ENCODE measurements at regions not wholly inside any gene's neighbourhood (a gene's known extent, or its start where the extent isn't known, plus 50 kb on each side); places are given as distances from the start of the nearest gene placed in this dataset.

DNA sequence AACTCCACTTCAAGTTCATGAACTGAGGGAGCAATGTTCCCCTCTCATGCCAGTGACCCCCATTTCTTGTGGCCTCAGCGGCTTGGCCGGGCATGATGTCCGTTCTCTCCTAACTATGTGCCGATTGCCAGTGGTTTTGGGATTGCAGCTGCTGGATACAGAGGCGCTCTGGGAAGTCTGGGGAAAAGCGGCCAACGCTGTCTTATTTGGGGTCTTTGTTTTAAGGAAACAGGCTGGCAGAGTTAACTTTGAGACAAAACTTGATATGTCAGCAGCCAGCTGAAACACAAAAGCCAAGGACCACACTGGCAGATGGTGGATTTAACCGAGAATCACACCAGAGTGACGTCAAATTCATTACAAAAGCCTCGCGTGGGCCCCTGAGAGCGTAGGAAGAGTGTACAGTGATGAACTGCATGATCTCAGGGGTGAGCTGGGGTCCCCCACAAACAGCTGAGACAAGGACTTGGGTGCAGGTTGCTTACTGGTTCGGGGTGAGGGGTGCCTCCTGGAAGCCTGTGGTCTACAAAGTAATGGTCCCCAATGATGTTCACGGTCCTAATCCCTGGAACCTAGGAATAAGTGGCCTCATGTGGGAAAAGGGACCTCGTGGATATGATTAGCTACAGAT is 180.4 kb downstream of the IRF8 start:
- Histone ChIP-seq H3K9me3 (ENCODE audit: severe bottlenecking) (no peaks in the 10 kb centered on the region), H3K4me1 (ENCODE audit: insufficient read depth, poor library complexity, severe bottlenecking) (no peaks in the 10 kb centered on the region), H3K27ac (ENCODE audit: poor library complexity, severe bottlenecking) (no peak overlapping the region), H3K27me3 (ENCODE audit: insufficient read depth, poor library complexity, severe bottlenecking) (peaks cover 59% of the 10 kb centered on the region), H3K4me3 (ENCODE audit: severe bottlenecking) (no peak overlapping the region), H3K36me3 (ENCODE audit: low read depth) (no peaks in the 10 kb centered on the region)
- DNase-seq (ENCODE audit: low spot score) (peak; percentile 19), ATAC-seq (ENCODE audit: low read depth) (no peak)
- TF ChIP-seq, protein P1, sequence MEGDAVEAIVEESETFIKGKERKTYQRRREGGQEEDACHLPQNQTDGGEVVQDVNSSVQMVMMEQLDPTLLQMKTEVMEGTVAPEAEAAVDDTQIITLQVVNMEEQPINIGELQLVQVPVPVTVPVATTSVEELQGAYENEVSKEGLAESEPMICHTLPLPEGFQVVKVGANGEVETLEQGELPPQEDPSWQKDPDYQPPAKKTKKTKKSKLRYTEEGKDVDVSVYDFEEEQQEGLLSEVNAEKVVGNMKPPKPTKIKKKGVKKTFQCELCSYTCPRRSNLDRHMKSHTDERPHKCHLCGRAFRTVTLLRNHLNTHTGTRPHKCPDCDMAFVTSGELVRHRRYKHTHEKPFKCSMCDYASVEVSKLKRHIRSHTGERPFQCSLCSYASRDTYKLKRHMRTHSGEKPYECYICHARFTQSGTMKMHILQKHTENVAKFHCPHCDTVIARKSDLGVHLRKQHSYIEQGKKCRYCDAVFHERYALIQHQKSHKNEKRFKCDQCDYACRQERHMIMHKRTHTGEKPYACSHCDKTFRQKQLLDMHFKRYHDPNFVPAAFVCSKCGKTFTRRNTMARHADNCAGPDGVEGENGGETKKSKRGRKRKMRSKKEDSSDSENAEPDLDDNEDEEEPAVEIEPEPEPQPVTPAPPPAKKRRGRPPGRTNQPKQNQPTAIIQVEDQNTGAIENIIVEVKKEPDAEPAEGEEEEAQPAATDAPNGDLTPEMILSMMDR (IDR thresholded peaks at IDR 0.05; ENCODE audit: poor library complexity, severe bottlenecking): no peak

DNA sequence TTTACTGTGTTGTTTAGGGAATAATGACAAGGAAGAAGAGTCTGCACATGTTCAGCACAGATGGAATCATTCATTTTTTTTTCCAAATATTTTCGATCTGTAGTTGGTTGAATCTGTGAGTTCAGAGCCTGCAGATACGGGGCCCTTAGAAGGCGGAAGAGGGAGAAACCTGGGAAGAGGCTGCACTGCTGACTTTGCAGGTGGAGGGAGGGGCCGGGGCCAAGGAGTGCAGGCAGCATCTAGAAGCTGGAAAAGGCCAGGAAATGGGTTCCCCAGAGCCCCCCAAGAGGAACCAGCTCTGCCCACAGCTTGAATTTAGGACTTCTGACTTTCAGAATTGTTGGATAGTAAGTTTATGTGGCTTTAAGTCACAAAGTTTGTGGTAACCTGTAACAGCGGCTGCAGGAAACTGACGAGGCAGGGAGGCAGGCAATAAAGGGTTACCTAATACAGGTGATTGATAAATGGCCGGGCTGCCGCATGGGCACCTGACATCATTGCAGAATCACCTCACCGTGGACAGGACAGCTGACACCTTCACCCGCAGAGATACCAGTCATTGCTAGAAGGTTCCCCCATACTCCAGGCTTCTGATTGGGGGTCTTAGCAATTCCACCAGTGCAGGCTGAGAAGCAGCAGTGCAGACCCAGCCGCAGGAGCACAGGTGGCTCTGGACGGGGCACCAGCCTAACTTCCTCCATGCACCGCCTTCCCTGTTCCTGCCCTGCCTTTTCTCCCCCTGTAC is 181.3 kb downstream of the IRF8 start:
- H3K4me1 ChIP-seq (ENCODE audit: insufficient read depth, poor library complexity, severe bottlenecking): no peaks in the 10 kb centered on the region
- H3K27me3 ChIP-seq (ENCODE audit: insufficient read depth, poor library complexity, severe bottlenecking): peaks cover 59% of the 10 kb centered on the region
- H3K9me3 ChIP-seq (ENCODE audit: severe bottlenecking): no peaks in the 10 kb centered on the region
- no peaks in the 10 kb centered on the region for H3K36me3 ChIP-seq (ENCODE audit: low read depth)
- ATAC-seq (ENCODE audit: low read depth) (no peak), DNase-seq (ENCODE audit: low spot score) (peak; percentile 29)
- TF ChIP-seq, protein P1 (IDR thresholded peaks at IDR 0.05; ENCODE audit: poor library complexity, severe bottlenecking): no peak
- H3K4me3 ChIP-seq (ENCODE audit: severe bottlenecking): no peak overlapping the region
- H3K27ac ChIP-seq (ENCODE audit: poor library complexity, severe bottlenecking): no peak overlapping the region

DNA sequence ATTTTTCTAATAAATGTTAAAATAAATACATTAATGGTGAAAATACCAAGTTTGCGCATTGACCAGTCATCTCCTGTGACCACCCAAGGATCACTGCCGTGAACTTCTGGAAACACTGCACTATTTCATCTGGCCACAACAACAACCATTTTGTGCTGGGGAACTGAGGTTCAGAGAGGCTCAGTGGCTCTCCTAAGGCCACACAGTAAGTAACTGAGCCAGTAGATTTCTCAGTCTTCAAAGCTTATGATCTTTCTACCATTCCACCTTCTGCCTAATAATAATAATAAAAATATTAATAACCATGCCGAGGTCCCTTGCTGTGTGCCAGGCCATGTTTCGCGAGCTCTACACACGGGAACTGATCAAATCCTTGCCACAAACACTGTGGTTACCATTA is 182.0 kb downstream of the IRF8 start:
- no peak overlapping the region for H3K27ac ChIP-seq (ENCODE audit: poor library complexity, severe bottlenecking)
- TF ChIP-seq, protein P1 (IDR thresholded peaks at IDR 0.05; ENCODE audit: poor library complexity, severe bottlenecking): no peak
- H3K4me3 ChIP-seq (ENCODE audit: severe bottlenecking): no peak overlapping the region
- H3K9me3 ChIP-seq (ENCODE audit: severe bottlenecking): no peaks in the 10 kb centered on the region
- no peaks in the 10 kb centered on the region for H3K36me3 ChIP-seq (ENCODE audit: low read depth)
- ATAC-seq (ENCODE audit: low read depth) (no peak), DNase-seq (ENCODE audit: low spot score) (no peak)
- H3K27me3 ChIP-seq (ENCODE audit: insufficient read depth, poor library complexity, severe bottlenecking): peaks cover 59% of the 10 kb centered on the region
- no peaks in the 10 kb centered on the region for H3K4me1 ChIP-seq (ENCODE audit: insufficient read depth, poor library complexity, severe bottlenecking)

DNA sequence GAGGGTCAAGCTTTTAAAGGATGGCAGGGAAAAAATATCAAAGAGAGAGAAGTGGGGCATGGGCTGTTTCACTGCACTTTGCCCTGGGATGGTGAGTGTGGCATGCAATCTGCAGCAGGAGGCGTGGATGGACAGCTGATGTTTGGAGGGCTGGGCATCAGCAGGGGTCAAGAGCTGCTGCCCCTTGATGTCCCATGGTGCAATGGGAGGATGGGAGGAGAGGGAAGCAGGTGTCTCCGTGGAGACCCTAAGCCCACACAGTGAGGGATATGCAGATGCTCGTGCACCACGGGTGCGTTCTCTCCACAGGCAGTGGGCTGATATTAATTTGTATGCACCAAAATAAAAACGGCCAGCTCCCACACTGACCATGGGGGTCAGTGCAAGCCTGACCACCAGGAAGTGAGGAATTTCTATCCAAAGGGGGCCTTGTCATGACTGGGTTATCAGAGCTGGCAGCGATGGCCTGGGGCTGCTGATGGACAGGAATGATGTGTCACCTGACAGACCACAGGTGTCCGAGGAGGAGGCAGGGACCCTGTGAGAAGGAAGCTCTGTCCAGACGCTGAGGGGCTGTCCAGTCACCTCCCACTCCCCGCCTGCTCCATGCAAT is 183.6 kb downstream of the IRF8 start:
- H3K27ac ChIP-seq (ENCODE audit: poor library complexity, severe bottlenecking): no peak overlapping the region
- H3K4me1 ChIP-seq (ENCODE audit: insufficient read depth, poor library complexity, severe bottlenecking): no peaks in the 10 kb centered on the region
- H3K27me3 ChIP-seq (ENCODE audit: insufficient read depth, poor library complexity, severe bottlenecking): peaks cover 56% of the 10 kb centered on the region
- DNase-seq (ENCODE audit: low spot score) (peak; percentile 36), ATAC-seq (ENCODE audit: low read depth) (no peak)
- no peak overlapping the region for H3K4me3 ChIP-seq (ENCODE audit: severe bottlenecking)
- H3K36me3 ChIP-seq (ENCODE audit: low read depth): no peaks in the 10 kb centered on the region
- no peaks in the 10 kb centered on the region for H3K9me3 ChIP-seq (ENCODE audit: severe bottlenecking)
- TF ChIP-seq, protein P1 (IDR thresholded peaks at IDR 0.05; ENCODE audit: poor library complexity, severe bottlenecking): no peak
